NCI-H446 (cell line): ENCODE measurements at regions not wholly inside any gene's neighbourhood (a gene's known extent, or its start where the extent isn't known, plus 50 kb on each side); places are given as distances from the start of the nearest gene placed in this dataset.

ENCODE experiments used
- DNase-seq, 2 experiments: peaks; one replicate each; lab custom pipeline; 2025; lab: John Stamatoyannopoulos, UW

- DNase-seq = no peak
Observed at GRCh38 chr16:86118467-86119307, 219.7 kb downstream of the IRF8 start.

- DNase-seq = no peak
Observed at GRCh38 chr16:86120201-86121192, 221.5 kb downstream of the IRF8 start.

- DNase-seq = no peak
Observed at GRCh38 chr16:86121374-86122010, 222.5 kb downstream of the IRF8 start.

- DNase-seq = no peak
Observed at GRCh38 chr16:86122681-86123342, 223.8 kb downstream of the IRF8 start.

DNA sequence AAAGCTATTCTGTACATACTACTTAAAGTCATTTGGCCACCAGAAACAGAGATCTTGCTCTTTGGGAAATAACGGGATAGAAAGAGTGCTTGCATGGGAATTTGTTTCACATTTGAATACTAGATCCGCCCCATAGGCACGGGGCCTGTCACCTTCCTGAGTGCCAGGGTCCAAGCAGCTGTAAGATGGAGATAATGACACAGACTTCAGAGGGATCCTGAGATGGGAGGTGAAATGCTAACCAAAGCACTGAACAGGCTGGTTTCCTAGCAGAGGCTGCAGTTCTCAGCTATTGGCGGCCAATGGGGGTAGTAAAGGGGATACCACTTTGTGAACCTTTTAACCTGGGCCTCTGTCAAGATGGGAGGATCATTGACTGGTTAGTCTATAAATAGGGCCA is 225.4 kb downstream of the IRF8 start:
- DNase-seq = no peak

DNA sequence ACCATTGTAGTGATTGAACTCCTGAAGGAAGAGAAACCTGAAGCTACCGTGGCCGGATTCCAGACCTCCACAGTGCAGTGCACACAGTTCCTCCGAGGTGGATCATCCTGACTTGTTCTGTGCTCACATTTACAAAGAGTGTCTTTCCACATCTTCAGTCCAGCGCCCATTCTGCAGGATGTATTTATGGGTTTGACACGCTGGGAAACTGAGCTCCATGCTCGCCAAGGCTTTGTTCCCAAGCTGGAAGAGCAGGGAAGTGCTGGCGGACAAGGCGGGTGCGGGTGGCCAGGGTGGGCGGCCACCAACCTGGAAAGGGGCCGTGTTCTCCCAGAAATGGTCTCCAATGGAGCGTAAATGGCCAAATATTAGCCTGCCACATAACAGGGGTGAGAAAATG is 227.9 kb downstream of the IRF8 start:
- no peak for DNase-seq

GRCh38 chr16:86127366-86127765 is 228.4 kb downstream of the IRF8 start:
- no peak for DNase-seq

- DNase-seq = no peak
Observed at GRCh38 chr16:86128246-86128645, 229.3 kb downstream of the IRF8 start.

GRCh38 chr16:86129541-86129940 is 230.6 kb downstream of the IRF8 start:
- no peak for DNase-seq

DNA sequence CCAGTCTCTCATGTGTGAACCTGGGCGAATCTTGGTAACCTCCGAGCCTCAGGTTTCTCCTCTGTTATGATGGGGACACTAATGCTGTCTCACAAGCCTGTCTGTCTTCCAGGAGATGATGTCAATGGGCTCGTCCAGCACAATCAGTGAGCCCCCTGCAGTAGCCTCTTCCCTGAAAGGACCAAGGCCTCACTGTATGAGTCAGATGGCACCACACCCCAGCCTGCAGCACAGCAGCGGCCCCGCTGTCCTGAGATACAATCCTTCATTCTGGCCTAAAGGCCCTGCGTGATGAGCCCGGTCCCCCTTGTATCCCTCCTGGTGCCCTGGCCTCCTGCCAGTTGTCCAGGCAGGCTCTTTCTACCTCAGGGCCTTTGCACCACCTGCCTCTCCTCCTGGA is 234.4 kb downstream of the IRF8 start:
- no peak for DNase-seq

DNA sequence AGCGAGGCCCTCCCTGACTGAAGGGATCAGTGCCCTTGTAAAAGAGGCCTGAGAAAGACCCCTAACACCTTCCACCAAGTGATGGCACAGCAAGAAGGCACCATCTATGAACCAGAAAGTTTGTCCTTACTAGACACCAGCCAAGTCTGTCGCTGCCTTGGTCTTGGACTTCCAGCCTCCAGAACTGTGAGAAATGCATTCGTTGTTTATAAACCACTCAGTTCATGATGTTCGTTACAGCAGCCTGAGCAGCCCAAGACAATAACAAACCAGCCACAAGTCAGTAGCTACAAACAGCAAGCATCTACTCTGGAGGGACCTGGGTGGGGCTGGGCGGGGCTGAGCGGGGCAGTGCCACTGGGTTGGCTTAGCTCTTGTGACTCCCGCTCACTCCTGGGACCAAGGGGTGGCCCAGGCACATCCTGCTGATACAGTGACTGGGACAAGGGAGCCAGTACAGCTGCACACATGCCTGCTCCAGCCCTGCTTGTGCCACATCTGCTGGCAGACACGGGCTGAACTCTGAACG is 234.9 kb downstream of the IRF8 start:
- DNase-seq = no peak

DNA sequence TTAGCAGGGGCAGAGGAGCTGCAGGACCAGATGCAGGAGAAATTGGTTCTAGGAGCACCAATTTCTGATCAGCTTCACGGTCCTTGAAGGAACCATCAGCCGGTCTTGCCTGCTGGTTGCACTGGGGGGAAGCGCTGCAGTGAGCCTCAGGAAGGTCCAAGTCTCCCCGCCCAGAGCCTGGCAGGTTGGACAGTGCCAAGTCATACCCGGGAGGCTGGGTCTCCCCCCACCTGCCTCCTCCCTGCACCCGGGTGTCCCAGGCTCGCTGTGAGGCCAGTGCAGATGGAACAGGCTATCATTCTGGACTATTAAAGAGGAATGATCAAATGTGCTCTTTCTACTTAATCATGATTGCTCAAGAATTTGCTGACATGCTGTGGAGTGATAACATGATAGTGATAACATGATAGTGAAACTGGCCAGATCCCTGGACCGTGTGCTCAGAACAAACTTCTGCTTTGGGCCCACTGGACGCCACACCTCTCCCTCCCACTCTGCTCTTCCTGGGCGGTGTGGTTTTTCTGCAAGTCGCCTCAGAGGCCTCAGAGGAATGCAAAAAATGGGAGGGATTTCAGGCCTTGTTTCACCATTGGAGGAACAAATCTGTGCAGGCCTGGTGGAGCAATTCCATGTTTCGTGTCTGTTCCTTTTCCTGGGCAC is 236.0 kb downstream of the IRF8 start:
- no peak for DNase-seq

- DNase-seq = no peak
Observed at GRCh38 chr16:86137359-86137758, 238.4 kb downstream of the IRF8 start.

- DNase-seq = no peak
Observed at GRCh38 chr16:86138121-86139085, 239.4 kb downstream of the IRF8 start.

DNA sequence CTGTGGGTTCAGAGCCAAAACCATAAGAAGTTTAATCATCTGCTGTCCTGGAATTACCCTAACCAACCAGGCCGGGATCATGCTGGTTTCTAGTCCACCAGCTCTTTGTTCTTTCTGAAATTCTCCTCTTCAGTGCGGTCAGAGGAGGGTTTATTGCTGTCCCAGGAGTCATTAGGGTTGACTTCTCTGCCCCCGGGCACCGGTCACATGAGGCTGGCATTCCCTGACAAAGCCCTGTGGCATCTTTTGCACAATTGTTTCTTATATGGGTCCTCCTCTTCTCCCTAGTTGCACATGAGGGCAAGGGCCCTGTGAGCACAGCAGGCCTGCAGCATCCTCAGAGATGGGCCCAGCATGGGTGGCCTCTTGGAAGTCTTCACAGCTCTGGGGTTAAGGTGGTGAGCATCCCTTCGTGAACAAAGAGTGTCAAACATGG is 243.9 kb downstream of the IRF8 start:
- DNase-seq = no peak

DNA sequence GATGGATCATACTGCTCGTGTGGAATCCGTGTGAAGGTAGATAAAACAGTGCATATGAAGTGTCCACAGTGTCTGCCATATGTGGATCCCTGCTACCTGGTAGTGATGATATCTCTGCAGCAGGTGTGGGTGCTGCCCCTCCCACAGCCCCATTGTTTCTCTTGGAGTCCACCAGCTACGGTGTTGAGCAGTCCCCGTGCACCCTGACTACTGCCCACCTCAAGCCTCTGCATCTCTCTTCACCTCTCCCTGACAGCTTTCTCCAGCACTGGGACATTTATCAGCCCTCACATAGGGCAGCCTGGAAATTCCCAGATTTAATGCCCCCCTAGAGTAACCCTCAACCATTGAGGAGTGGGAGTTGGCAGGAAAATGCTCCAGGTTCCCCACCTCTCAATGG is 244.7 kb downstream of the IRF8 start:
- DNase-seq = no peak

GRCh38 chr16:86145669-86146068 is 246.7 kb downstream of the IRF8 start:
- DNase-seq = no peak

- DNase-seq = no peak
Observed at GRCh38 chr16:86150641-86151238, 251.8 kb downstream of the IRF8 start.

DNA sequence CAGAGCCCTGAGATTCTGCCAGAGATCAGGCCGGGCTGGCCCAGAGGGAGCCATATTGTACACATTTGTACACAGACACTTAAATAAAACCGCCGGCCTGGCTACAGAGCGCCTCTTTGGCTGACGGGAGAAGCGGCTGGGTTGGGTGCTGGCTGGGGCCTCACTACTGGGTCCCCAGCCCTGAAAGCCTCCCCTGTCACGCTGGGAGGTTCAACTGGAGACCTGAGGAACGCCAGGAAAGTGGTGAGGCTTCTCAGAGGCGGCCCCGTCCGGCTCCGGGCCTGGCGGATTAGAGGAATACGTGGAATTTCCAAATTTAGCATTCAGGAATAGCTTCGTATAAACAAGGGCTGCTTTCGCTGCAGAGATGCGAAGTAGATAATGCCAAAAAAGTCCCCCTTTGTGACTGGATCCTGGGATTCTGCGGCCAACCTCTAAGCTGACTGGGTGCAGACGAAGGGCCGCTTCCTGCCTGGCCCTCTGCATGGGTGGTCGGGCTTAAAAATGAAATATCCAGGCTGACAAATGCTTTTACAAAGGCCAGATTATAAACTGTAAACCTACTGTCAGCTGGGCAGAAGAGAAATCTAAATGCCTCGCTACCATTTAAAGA is 252.4 kb downstream of the IRF8 start:
- no peak for DNase-seq
